Thymus (tissue), 11 donors: ENCODE measurements at regions not wholly inside any gene's neighbourhood (a gene's known extent, or its start where the extent isn't known, plus 50 kb on each side); places are given as distances from the start of the nearest gene placed in this dataset.
"Not testable (repeated sequence)": the region's sequence is repeated elsewhere in the genome, so short reads cannot be mapped to it uniquely, and the experiment has no call there.

Experiments used
- DNase-seq, 9 donors: peaks; one replicate each; pipeline ENCODE4 v3.0.0-alpha.2; 2013; ENCODE audit warnings: low spot score in 9 of 9, low read depth in 6 of 9, missing footprints in 1 of 9
- H3K27ac ChIP-seq, 2 donors: one replicate each; pipeline ENCODE4 v1.5.1; 2013; ENCODE audit warnings: control low read depth in 1 of 2, low read depth in 1 of 2, low read length in 1 of 2, mild to moderate bottlenecking in 1 of 2, moderate library complexity in 1 of 2
- H3K27me3 ChIP-seq, 2 donors: one replicate each; pipeline ENCODE4 v1.5.1; 2013; ENCODE audit warnings: low read length in 1 of 2; ENCODE audit not compliant: control insufficient read depth in 2 of 2, insufficient read depth in 1 of 2
- H3K36me3 ChIP-seq, 2 donors: one replicate each; pipeline ENCODE4 v1.5.1; 2013; ENCODE audit warnings: low read length in 1 of 2, mild to moderate bottlenecking in 1 of 2, moderate library complexity in 1 of 2; ENCODE audit not compliant: control insufficient read depth in 2 of 2, insufficient read depth in 2 of 2
- H3K4me1 ChIP-seq, 2 donors: one replicate each; pipeline ENCODE4 v1.5.1; 2013; ENCODE audit warnings: low read length in 2 of 2; ENCODE audit not compliant: control insufficient read depth in 2 of 2, insufficient read depth in 2 of 2
- H3K4me3 ChIP-seq, 2 donors: one replicate each; pipeline ENCODE4 v1.5.1; 2013; ENCODE audit warnings: low read length in 2 of 2, control low read depth in 1 of 2, mild to moderate bottlenecking in 1 of 2
- H3K9me3 ChIP-seq, 2 donors: one replicate each; pipeline ENCODE4 v1.5.1; 2013; ENCODE audit warnings: low read length in 1 of 2, mild to moderate bottlenecking in 1 of 2; ENCODE audit not compliant: control insufficient read depth in 2 of 2, insufficient read depth in 1 of 2
- WGBS: extraction: QIAGEN DNeasy Blood & Tissue Kit; methylation state at CpG from one replicate; pipeline ENCODE4 v1.1.7; 2013; 5-methylcytosine and 5-hydroxymethylcytosine counted together
- donor health status: healthy.

GRCh38 chr10:3647074-3647473 lies 137.9 kb downstream of the KLF6 start:
- DNase-seq: no peak
- Histone ChIP-seq H3K36me3 (no peaks in the 10 kb centered on the region), H3K27me3 (no peaks in the 10 kb centered on the region), H3K4me1 (peaks cover 0 to 6% of the 10 kb centered on the region in 2 donors), H3K4me3 (no peak overlapping the region), H3K9me3 (peaks cover 0 to 3% of the 10 kb centered on the region in 2 donors), H3K27ac (no peak overlapping the region)
- 97% methylated on average over 8 of the region's 8 CpGs for WGBS

- no peak overlapping the region for H3K27ac ChIP-seq
- H3K9me3 ChIP-seq: peaks cover 0 to 3% of the 10 kb centered on the region in 2 donors
- no peak overlapping the region for H3K4me3 ChIP-seq
- H3K27me3 ChIP-seq: no peaks in the 10 kb centered on the region
- no peak for DNase-seq
- WGBS: 97% methylated on average over 6 of the region's 6 CpGs
- H3K4me1 ChIP-seq: peaks cover 0 to 5% of the 10 kb centered on the region in 2 donors
- H3K36me3 ChIP-seq: no peaks in the 10 kb centered on the region
These were observed 139.6 kb downstream of the KLF6 start for GRCh38 chr10:3645406-3645805.

- no peak for DNase-seq
- Histone ChIP-seq H3K27ac (no peak overlapping the region), H3K9me3 (peaks cover 1 to 3% of the 10 kb centered on the region in 2 donors), H3K4me1 (peaks cover 0 to 5% of the 10 kb centered on the region in 2 donors), H3K27me3 (no peaks in the 10 kb centered on the region), H3K4me3 (no peak overlapping the region), H3K36me3 (no peaks in the 10 kb centered on the region)
- 52% methylated on average over 10 of the region's 10 CpGs for WGBS
These were observed 144.2 kb downstream of the KLF6 start for GRCh38 chr10:3640816-3641215.

- DNase-seq: no peak
- Histone ChIP-seq H3K4me1 (peaks cover 0 to 5% of the 10 kb centered on the region in 2 donors), H3K27ac (no peak overlapping the region), H3K27me3 (no peaks in the 10 kb centered on the region), H3K36me3 (no peaks in the 10 kb centered on the region), H3K4me3 (no peak overlapping the region), H3K9me3 (peaks cover 1 to 3% of the 10 kb centered on the region in 2 donors)
- WGBS: 96% methylated on average over 4 of the region's 4 CpGs
These were observed 145.5 kb downstream of the KLF6 start for GRCh38 chr10:3639546-3639945.

- no peak overlapping the region for H3K27ac ChIP-seq
- no peaks in the 10 kb centered on the region for H3K27me3 ChIP-seq
- no peak overlapping the region for H3K4me3 ChIP-seq
- peaks cover 0 to 5% of the 10 kb centered on the region in 2 donors for H3K4me1 ChIP-seq
- H3K36me3 ChIP-seq: no peaks in the 10 kb centered on the region
- 97% methylated on average over 29 of the region's 29 CpGs for WGBS
- peaks cover 1 to 2% of the 10 kb centered on the region in 2 donors for H3K9me3 ChIP-seq
- no peak for DNase-seq
These were observed 148.4 kb downstream of the KLF6 start for GRCh38 chr10:3636356-3637181.

GRCh38 chr10:3635697-3636096 lies 149.3 kb downstream of the KLF6 start:
- no peaks in the 10 kb centered on the region for H3K4me1 ChIP-seq
- H3K4me3 ChIP-seq: no peak overlapping the region
- H3K27ac ChIP-seq: no peak overlapping the region
- 93% methylated on average over 6 of the region's 6 CpGs for WGBS
- DNase-seq: no peak
- H3K9me3 ChIP-seq: peaks cover 1 to 2% of the 10 kb centered on the region in 2 donors
- H3K27me3 ChIP-seq: no peaks in the 10 kb centered on the region
- no peaks in the 10 kb centered on the region for H3K36me3 ChIP-seq

GRCh38 chr10:3635211-3635671 lies 149.8 kb downstream of the KLF6 start:
- Histone ChIP-seq H3K4me3 (no peak overlapping the region), H3K27me3 (no peaks in the 10 kb centered on the region), H3K36me3 (no peaks in the 10 kb centered on the region), H3K27ac (no peak overlapping the region), H3K9me3 (peaks cover 1 to 2% of the 10 kb centered on the region in 2 donors), H3K4me1 (no peaks in the 10 kb centered on the region)
- WGBS: 97% methylated on average over 5 of the region's 5 CpGs
- no peak for DNase-seq

- 96% methylated on average over 1 of the region's 1 CpG for WGBS
- H3K4me3 ChIP-seq, H3K9me3 ChIP-seq, H3K27ac ChIP-seq, DNase-seq, H3K27me3 ChIP-seq, H3K4me1 ChIP-seq, H3K36me3 ChIP-seq: not testable (repeated sequence)
These were observed 150.4 kb downstream of the KLF6 start for GRCh38 chr10:3634646-3635045.

- H3K36me3 ChIP-seq: no peaks in the 10 kb centered on the region
- no peaks in the 10 kb centered on the region for H3K27me3 ChIP-seq
- DNase-seq: no peak
- peaks cover 1 to 2% of the 10 kb centered on the region in 2 donors for H3K9me3 ChIP-seq
- no peak overlapping the region for H3K27ac ChIP-seq
- H3K4me3 ChIP-seq: no peak overlapping the region
- H3K4me1 ChIP-seq: peaks cover 0 to 4% of the 10 kb centered on the region in 2 donors
- 93% methylated on average over 5 of the region's 5 CpGs for WGBS
These were observed 153.2 kb downstream of the KLF6 start for GRCh38 chr10:3631701-3632330.
